HG03280 (cell line): ENCODE measurements at regions not wholly inside any gene's neighbourhood (a gene's known extent, or its start where the extent isn't known, plus 50 kb on each side); places are given as distances from the start of the nearest gene placed in this dataset.
"Not testable (repeated sequence)": the region's sequence is repeated elsewhere in the genome, so short reads cannot be mapped to it uniquely, and the experiment has no call there.

Experiments used
- ATAC-seq: cut with Tn5 transposase; IDR thresholded peaks from one replicate; pipeline ENCODE4 v1.9.1; 2021; ENCODE audit warnings: mild to moderate bottlenecking, moderate library complexity; ENCODE audit not compliant: unreplicated experiment

GRCh38 chr3:23111797-23112196 lies 91.3 kb upstream of the UBE2E2 start:
- no peak for ATAC-seq

- no peak for ATAC-seq
These were observed 90.6 kb upstream of the UBE2E2 start for GRCh38 chr3:23112491-23112890.

- ATAC-seq: no peak
These were observed 89.5 kb upstream of the UBE2E2 start for GRCh38 chr3:23113455-23114171.

GRCh38 chr3:23114432-23114831 lies 88.7 kb upstream of the UBE2E2 start:
- no peak for ATAC-seq

GRCh38 chr3:23115171-23115877 lies 87.8 kb upstream of the UBE2E2 start:
- ATAC-seq: no peak

GRCh38 chr3:23116081-23116837 lies 86.9 kb upstream of the UBE2E2 start:
- no peak for ATAC-seq

- no peak for ATAC-seq
These were observed 85.3 kb upstream of the UBE2E2 start for GRCh38 chr3:23117856-23118255.

GRCh38 chr3:23127196-23127595 lies 75.9 kb upstream of the UBE2E2 start:
- ATAC-seq: no peak

GRCh38 chr3:23128655-23129054 lies 74.5 kb upstream of the UBE2E2 start:
- ATAC-seq: no peak

GRCh38 chr3:23129117-23129516 lies 74.0 kb upstream of the UBE2E2 start:
- ATAC-seq: no peak

- peak; percentile 82 for ATAC-seq
These were observed 73.3 kb upstream of the UBE2E2 start for GRCh38 chr3:23129817-23130216.

- no peak for ATAC-seq
These were observed 72.7 kb upstream of the UBE2E2 start for GRCh38 chr3:23130406-23130805.

- ATAC-seq: no peak
These were observed 67.9 kb upstream of the UBE2E2 start for GRCh38 chr3:23135026-23135785.

GRCh38 chr3:23136054-23136453 lies 67.1 kb upstream of the UBE2E2 start:
- ATAC-seq: no peak

GRCh38 chr3:23144051-23144450 lies 59.1 kb upstream of the UBE2E2 start:
- not testable (repeated sequence) for ATAC-seq

- ATAC-seq: no peak
These were observed 57.0 kb upstream of the UBE2E2 start for GRCh38 chr3:23146163-23146562.

- no peak for ATAC-seq
These were observed 50.1 kb upstream of the UBE2E2 start for GRCh38 chr3:23152989-23153388.
